ENCODE measurements at regions not wholly inside any gene's neighbourhood (a gene's known extent, or its start where the extent isn't known, plus 50 kb on each side); places are given as distances from the start of the nearest gene placed in this dataset.
"Not testable (repeated sequence)": the region's sequence is repeated elsewhere in the genome, so short reads cannot be mapped to it uniquely, and the experiment has no call there.

GRCh38 chr18:57942493-57942892, 101.5 kb upstream of the NEDD4L start:
- Mint-ChIP-seq H3K27me3 (peaks cover 31% of the 10 kb centered on the region), H3K9me3 (no peaks in the 10 kb centered on the region), H3K4me1 (ENCODE audit: low read depth) (no peaks in the 10 kb centered on the region), H3K4me3 (no peak overlapping the region), H3K36me3 (ENCODE audit: low read depth) (no peaks in the 10 kb centered on the region), H3K27ac (no peak overlapping the region)
- DNase-seq = no peak

DNA sequence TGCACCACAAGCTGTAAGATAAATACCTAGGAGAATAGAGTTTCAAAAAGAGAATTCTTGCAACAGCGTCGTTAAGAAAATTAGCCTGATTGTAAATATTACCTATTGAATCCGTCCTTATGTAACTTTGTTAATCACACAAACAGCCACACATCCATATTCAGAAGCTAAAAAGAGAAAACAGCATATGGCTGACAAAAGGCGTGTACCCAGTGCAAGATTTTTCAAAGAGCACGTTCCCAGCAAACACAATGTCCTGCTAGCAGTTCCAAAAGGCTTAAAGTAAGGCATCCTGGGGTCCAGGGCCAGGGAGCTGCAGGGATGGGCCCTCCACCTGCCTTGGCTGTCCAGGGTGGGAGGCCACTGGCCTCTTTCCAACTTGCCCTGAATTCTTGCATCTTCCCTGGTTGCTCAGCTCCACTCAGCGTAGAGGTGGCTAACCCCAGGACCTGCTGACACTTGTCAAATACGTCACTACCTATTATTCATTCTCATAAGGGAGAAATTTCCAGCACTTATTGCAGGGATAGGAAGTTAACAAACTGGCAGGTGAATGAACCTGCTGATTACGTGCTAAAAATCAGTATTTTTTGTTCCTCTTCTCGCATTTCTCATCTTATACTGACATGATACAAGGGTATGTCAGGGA, 102.1 kb upstream of the NEDD4L start:
- no peaks in the 10 kb centered on the region for H3K9me3 Mint-ChIP-seq
- no peak overlapping the region for H3K27ac Mint-ChIP-seq
- no peaks in the 10 kb centered on the region for H3K36me3 Mint-ChIP-seq (ENCODE audit: low read depth)
- DNase-seq = no peak
- H3K4me3 Mint-ChIP-seq = no peak overlapping the region
- peaks cover 31% of the 10 kb centered on the region for H3K27me3 Mint-ChIP-seq
- no peaks in the 10 kb centered on the region for H3K4me1 Mint-ChIP-seq (ENCODE audit: low read depth)

GRCh38 chr18:57940166-57940660, 103.8 kb upstream of the NEDD4L start:
- Mint-ChIP-seq H3K27ac (no peak overlapping the region), H3K4me3 (no peak overlapping the region), H3K4me1 (ENCODE audit: low read depth) (no peaks in the 10 kb centered on the region)

DNA sequence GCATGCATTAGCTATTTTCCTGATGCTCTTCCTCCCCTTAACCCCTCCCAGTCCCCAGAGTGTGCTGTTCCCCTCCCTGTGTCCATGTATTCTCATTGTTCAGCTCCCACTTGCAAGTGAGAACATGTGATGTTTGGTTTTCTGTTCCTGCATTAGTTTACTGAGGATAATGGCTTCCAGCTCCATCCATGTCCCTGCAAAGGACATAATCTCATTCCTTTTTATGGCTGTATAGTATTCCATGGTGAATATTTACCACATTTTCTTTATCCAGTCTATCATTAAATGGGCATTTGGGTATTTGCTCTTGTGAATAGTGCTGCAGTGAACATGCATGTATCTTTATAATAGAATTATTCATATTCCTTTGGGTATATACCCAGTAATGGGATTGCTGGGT, 109.7 kb upstream of the NEDD4L start:
- H3K27me3 Mint-ChIP-seq; H3K27ac Mint-ChIP-seq; DNase-seq; H3K4me1 Mint-ChIP-seq (ENCODE audit: low read depth); H3K4me3 Mint-ChIP-seq; H3K36me3 Mint-ChIP-seq (ENCODE audit: low read depth); H3K9me3 Mint-ChIP-seq: not testable (repeated sequence)

More at GRCh38 chr18:57940166-57940660, 103.8 kb upstream of the NEDD4L start:
- H3K36me3 Mint-ChIP-seq (ENCODE audit: low read depth) = no peaks in the 10 kb centered on the region
- no peaks in the 10 kb centered on the region for H3K9me3 Mint-ChIP-seq
- peaks cover 31% of the 10 kb centered on the region for H3K27me3 Mint-ChIP-seq
- no peak for DNase-seq

DNA sequence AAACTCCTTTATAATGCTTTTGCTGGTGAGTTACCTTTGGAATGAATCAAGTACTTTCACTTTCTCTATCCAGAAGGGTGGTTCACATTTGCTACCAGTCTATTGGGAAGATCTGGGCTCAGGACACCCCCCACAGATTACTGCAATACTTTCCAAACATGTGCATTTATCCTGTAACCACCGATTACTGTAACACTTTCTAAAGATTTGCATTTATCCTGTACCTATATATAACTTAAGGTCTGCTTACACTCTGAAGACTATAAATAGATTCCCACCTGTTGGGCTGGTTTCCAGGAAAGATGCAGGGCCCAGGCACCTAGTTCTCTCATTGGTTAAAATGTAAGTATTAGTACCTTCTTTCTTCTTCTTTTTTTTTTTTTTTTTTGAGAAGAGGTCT, 113.0 kb upstream of the NEDD4L start:
- Mint-ChIP-seq H3K27me3 (no peaks in the 10 kb centered on the region), H3K27ac (no peak overlapping the region), H3K9me3 (peaks cover 3% of the 10 kb centered on the region), H3K36me3 (ENCODE audit: low read depth) (no peaks in the 10 kb centered on the region), H3K4me1 (ENCODE audit: low read depth) (peaks cover 3% of the 10 kb centered on the region), H3K4me3 (no peak overlapping the region)
- no peak for DNase-seq

- H3K27me3 Mint-ChIP-seq = no peaks in the 10 kb centered on the region
- peaks cover 3% of the 10 kb centered on the region for H3K4me1 Mint-ChIP-seq (ENCODE audit: low read depth)
- no peak overlapping the region for H3K27ac Mint-ChIP-seq
- peaks cover 3% of the 10 kb centered on the region for H3K9me3 Mint-ChIP-seq
- no peaks in the 10 kb centered on the region for H3K36me3 Mint-ChIP-seq (ENCODE audit: low read depth)
- DNase-seq = no peak
- no peak overlapping the region for H3K4me3 Mint-ChIP-seq
Observed at GRCh38 chr18:57930476-57930875, 113.5 kb upstream of the NEDD4L start.

- Mint-ChIP-seq H3K27me3 (no peaks in the 10 kb centered on the region), H3K27ac (no peak overlapping the region), H3K4me3 (no peak overlapping the region), H3K9me3 (peaks cover 2% of the 10 kb centered on the region), H3K4me1 (ENCODE audit: low read depth) (peaks cover 3% of the 10 kb centered on the region), H3K36me3 (ENCODE audit: low read depth) (no peaks in the 10 kb centered on the region)
- no peak for DNase-seq
Observed at GRCh38 chr18:57929922-57930321, 114.1 kb upstream of the NEDD4L start.

DNA sequence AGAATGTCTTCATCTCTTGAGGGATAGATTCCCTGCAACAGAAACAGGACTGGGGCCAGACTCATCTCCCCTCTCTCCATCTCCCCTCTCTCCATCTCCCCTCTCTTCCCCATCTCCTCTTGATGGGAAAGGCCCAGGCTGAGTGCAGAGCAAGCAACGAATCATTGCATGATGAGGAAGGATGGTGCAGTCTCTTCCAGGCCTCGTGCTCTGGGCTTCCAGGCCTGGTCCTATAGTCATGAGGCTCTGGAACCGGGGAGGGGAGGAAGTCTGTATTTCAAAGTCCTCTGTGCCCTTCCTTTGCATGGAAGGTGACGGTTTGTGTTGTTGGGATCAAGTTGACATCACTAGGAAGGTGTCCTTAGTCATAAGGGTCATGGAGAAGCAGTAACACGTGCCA, 115.6 kb upstream of the NEDD4L start:
- H3K4me3 Mint-ChIP-seq = no peak overlapping the region
- H3K4me1 Mint-ChIP-seq (ENCODE audit: low read depth) = peaks cover 3% of the 10 kb centered on the region
- H3K27me3 Mint-ChIP-seq = peaks cover 4% of the 10 kb centered on the region
- no peak for DNase-seq
- no peaks in the 10 kb centered on the region for H3K9me3 Mint-ChIP-seq
- no peaks in the 10 kb centered on the region for H3K36me3 Mint-ChIP-seq (ENCODE audit: low read depth)
- no peak overlapping the region for H3K27ac Mint-ChIP-seq

DNA sequence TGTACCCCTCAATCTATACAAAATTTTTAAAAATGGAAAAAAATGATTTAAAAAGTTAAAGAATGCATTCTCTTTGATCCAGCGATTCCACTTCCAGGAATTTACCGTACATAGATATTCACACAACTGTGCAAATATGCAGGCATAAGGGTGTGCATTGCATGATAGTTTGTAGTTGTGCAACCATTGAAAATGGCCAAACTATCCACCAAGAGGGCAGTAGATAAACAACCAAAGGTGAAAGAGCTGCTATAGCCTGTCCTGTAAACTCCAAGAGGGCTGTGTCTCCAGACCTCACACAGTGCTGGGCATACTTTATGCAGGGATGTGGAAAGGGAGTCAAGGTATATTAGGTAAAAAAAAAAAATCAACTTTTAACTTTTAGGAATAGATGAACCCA, 116.5 kb upstream of the NEDD4L start:
- no peaks in the 10 kb centered on the region for H3K36me3 Mint-ChIP-seq (ENCODE audit: low read depth)
- H3K27me3 Mint-ChIP-seq = peaks cover 4% of the 10 kb centered on the region
- H3K27ac Mint-ChIP-seq = no peak overlapping the region
- no peak for DNase-seq
- H3K4me1 Mint-ChIP-seq (ENCODE audit: low read depth) = peaks cover 3% of the 10 kb centered on the region
- H3K9me3 Mint-ChIP-seq = no peaks in the 10 kb centered on the region
- no peak overlapping the region for H3K4me3 Mint-ChIP-seq

- DNase-seq = no peak
- Mint-ChIP-seq H3K4me1 (ENCODE audit: low read depth) (no peaks in the 10 kb centered on the region), H3K27ac (no peak overlapping the region), H3K9me3 (no peaks in the 10 kb centered on the region), H3K36me3 (ENCODE audit: low read depth) (no peaks in the 10 kb centered on the region), H3K27me3 (peaks cover 4% of the 10 kb centered on the region), H3K4me3 (no peak overlapping the region)
Observed at GRCh38 chr18:57925706-57926105, 118.3 kb upstream of the NEDD4L start.

DNA sequence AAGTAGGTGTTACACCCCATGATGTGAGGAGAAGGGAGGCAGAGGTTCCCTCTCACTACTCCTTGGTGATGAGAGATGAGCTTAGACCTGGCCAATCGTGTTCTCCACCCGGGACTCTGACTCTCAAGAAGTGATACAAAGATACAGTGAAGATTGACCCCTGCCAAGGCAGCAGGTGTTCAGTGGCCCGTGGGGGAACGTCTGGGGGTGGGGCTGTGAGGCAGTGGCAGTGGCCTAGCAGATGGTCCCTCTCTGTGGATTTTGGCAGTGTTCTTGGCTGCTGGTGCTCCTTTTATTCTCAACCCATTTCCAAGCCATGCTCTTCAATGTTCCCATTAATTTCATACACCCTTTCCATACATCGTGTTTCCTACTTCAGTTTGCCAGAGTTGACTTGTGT, 120.4 kb upstream of the NEDD4L start:
- Mint-ChIP-seq H3K27ac (no peak overlapping the region), H3K9me3 (no peaks in the 10 kb centered on the region), H3K27me3 (peaks cover 8% of the 10 kb centered on the region), H3K36me3 (ENCODE audit: low read depth) (no peaks in the 10 kb centered on the region), H3K4me3 (no peak overlapping the region), H3K4me1 (ENCODE audit: low read depth) (no peaks in the 10 kb centered on the region)
- DNase-seq = no peak

DNA sequence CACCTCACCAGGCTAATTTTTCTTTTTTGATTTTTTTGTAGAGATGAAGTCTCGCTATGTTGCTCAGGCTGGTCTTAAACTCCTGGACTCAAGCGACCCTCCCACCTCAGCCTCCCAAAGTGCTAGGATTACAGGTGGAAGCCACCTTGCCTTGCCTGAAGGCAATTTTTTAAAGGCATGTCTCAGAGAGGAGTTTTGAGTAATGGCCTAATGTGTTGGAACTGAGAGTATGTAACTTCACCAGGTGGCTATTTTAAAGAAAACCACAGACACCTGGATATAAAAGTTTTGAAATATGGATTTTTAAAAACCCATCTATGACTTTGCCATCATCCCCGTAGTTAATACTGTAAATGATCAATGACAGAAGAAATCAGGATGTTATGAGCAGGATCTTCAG, 119.8 kb upstream of the ATP8B1 start:
- no peaks in the 10 kb centered on the region for H3K4me1 Mint-ChIP-seq (ENCODE audit: low read depth)
- no peaks in the 10 kb centered on the region for H3K36me3 Mint-ChIP-seq (ENCODE audit: low read depth)
- H3K27me3 Mint-ChIP-seq = peaks cover 8% of the 10 kb centered on the region
- no peaks in the 10 kb centered on the region for H3K9me3 Mint-ChIP-seq
- H3K27ac Mint-ChIP-seq = no peak overlapping the region
- no peak overlapping the region for H3K4me3 Mint-ChIP-seq
- DNase-seq = no peak

DNA sequence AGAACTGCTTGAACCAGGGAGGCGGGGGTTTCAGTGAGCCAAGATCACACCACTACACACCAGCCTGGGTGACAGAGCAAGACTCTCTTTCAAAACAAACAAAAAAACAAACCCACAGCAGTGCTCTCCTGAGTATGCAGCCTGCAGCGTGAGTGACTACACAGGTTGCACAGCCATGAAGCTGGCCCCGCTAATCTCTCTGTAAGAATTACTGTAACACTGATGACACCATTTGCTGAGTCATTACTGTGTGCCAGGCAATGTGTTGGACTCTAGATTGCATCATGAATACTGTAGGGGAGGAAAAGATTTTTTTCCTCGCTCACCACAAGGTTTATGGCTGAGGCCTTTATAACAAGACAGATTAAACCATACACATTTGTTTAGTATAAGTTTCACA, 118.6 kb upstream of the ATP8B1 start:
- no peak overlapping the region for H3K27ac Mint-ChIP-seq
- H3K4me3 Mint-ChIP-seq = no peak overlapping the region
- peaks cover 8% of the 10 kb centered on the region for H3K27me3 Mint-ChIP-seq
- no peaks in the 10 kb centered on the region for H3K36me3 Mint-ChIP-seq (ENCODE audit: low read depth)
- peaks cover under 1% of the 10 kb centered on the region for H3K4me1 Mint-ChIP-seq (ENCODE audit: low read depth)
- no peak for DNase-seq
- H3K9me3 Mint-ChIP-seq = no peaks in the 10 kb centered on the region

DNA sequence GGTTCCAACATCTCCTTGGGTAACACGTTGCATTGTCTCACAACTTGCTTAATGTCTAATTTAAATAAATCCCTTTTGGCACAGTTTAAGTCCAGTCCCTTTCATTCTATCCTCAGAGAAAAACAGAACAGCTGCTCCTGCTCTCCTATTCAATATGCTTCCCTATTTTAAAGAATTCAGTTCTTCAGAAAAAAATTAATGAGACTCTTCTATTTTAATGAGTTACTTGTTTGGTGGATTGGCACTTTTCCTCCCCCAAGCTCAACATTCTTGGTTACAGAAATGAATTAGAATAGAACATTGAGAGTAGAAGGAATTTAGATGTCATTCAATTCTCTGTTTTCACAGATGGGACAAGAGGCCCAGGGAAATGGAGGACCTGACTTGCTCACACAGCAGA, 116.9 kb upstream of the ATP8B1 start:
- H3K27me3 Mint-ChIP-seq = peaks cover 20% of the 10 kb centered on the region
- no peak overlapping the region for H3K4me3 Mint-ChIP-seq
- no peak for DNase-seq
- H3K27ac Mint-ChIP-seq = no peak overlapping the region
- peaks cover 11% of the 10 kb centered on the region for H3K4me1 Mint-ChIP-seq (ENCODE audit: low read depth)
- H3K9me3 Mint-ChIP-seq = no peaks in the 10 kb centered on the region
- H3K36me3 Mint-ChIP-seq (ENCODE audit: low read depth) = no peaks in the 10 kb centered on the region

- Mint-ChIP-seq H3K4me3 (no peak overlapping the region), H3K27me3 (peaks cover 17% of the 10 kb centered on the region), H3K36me3 (ENCODE audit: low read depth) (no peaks in the 10 kb centered on the region), H3K9me3 (no peaks in the 10 kb centered on the region), H3K27ac (no peak overlapping the region), H3K4me1 (ENCODE audit: low read depth) (peaks cover 11% of the 10 kb centered on the region)
- no peak for DNase-seq
Observed at GRCh38 chr18:57918601-57919000, 115.5 kb upstream of the ATP8B1 start.

DNA sequence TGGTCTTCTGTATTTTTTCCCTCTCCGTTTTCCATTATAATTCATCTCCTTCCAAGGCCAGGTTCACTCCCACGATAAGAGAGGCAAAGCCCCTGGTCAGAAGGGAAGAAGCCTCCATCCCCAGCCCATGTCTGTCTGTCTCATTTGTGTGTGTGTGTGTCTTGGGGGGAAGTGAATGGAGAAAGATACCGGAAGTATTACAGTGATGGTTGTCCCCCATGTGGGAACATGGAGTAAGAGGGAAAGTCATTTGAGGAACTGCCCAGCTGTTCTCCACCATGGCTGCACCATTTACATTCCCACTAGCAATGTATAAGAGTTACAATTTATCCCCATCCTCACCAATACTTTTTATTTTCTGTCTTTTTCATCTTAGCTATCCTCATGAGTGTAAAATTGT, 113.6 kb upstream of the ATP8B1 start:
- peaks cover 17% of the 10 kb centered on the region for H3K27me3 Mint-ChIP-seq

More for the DNA sequence above, 113.6 kb upstream of the ATP8B1 start:
- peaks cover 11% of the 10 kb centered on the region for H3K4me1 Mint-ChIP-seq (ENCODE audit: low read depth)
- H3K27ac Mint-ChIP-seq = no peak overlapping the region
- H3K36me3 Mint-ChIP-seq (ENCODE audit: low read depth) = no peaks in the 10 kb centered on the region
- no peak overlapping the region for H3K4me3 Mint-ChIP-seq
- H3K9me3 Mint-ChIP-seq = no peaks in the 10 kb centered on the region
- no peak for DNase-seq
